ENCODE measurements at regions not wholly inside any gene's neighbourhood (a gene's known extent, or its start where the extent isn't known, plus 50 kb on each side); places are given as distances from the start of the nearest gene placed in this dataset.

DNA sequence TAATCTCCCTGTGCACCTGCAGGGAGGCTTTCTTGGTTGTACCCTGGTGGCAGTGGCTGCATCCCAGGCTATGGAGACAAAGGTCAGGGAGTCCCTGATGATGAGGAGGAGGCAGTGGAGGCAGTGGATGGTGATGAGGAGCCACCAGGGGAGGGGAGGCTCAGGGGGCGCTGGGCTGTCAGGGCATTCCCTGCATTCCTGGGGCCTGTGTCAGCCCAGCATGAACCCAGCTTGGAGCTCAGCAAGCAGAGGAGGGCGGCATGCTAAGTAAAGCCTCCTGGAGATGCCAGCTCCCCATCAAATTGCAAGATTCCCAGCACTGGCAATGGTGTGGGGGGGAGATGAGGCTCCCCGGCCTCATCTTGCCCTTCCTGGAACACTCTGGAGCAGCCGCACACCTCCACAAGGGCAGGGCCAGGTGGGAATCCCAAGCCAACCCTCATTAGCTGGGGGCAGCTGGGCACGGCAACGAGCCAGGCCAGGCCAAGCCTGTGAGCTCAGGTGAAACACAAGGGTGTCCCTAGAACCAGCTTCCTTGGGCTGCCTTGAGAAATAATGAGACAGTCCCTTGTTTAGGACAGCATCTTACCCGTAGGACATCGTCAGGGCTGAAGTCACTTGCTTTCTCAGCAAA, 469.5 kb downstream of the MATN1 start:
- no peak for DNase-seq (ENCODE audit: low read depth in 3 of 3)

DNA sequence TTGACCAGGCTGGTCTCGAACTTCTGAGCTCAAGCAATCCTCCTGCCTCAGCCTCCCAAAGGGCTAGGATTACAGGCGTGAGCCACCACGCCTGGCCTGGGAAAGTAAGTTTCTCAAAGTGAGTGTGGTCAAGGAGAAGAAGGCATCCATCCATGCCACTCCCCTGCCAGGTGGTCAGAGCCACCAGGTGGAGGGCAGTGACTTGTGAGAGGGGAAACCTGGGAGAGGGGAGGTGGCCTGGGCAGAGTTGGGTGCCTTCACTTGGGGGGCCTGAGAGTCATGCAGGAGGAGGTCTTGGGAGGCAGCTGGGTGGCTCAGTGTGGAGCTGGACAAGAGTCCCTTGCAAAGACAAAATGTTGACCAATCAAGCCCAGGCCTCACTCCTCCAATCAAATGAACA, 470.0 kb downstream of the MATN1 start:
- no peak for DNase-seq (ENCODE audit: low read depth in 3 of 3)

DNA sequence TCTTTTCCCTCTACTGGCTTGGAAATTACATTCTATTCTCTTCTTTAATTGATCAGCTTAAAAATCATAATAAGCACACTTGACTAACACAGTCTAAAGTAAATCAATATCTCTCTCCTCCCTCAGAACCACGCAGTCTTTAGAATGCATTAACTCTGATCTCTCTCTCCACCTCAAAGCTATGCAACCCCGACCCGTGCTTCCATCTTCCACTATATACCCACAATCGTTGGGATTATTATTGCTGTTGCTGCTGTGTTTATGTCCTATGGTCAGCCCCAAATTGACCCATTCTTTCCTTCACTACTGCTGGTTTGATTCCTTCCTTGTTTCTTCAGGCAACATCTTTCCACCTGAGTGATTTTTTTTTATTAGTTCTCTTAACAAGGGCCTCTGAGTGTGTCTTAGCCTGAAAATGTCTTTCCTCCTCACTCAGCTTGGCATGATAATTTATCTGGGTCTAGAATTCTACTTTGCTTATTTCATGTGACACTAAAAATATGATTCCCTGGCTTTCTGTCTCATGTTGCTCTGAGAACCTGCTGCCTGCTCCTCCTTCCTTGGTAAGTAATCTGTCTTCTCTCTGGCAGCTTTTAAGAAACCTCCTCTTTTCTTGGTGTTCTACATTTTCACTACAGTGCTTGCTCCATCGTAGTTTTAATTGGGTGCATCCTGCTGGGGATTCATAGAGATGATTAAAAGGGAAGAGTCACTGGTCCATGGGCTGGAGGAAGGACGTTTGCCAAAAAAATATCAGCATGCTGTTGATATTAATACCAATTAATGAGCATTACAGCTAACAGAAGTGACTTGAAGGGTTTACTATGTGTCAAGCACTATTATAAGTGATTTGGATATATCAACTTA, 472.2 kb downstream of the MATN1 start:
- DNase-seq (ENCODE audit: low read depth in 3 of 3), result no peak

DNA sequence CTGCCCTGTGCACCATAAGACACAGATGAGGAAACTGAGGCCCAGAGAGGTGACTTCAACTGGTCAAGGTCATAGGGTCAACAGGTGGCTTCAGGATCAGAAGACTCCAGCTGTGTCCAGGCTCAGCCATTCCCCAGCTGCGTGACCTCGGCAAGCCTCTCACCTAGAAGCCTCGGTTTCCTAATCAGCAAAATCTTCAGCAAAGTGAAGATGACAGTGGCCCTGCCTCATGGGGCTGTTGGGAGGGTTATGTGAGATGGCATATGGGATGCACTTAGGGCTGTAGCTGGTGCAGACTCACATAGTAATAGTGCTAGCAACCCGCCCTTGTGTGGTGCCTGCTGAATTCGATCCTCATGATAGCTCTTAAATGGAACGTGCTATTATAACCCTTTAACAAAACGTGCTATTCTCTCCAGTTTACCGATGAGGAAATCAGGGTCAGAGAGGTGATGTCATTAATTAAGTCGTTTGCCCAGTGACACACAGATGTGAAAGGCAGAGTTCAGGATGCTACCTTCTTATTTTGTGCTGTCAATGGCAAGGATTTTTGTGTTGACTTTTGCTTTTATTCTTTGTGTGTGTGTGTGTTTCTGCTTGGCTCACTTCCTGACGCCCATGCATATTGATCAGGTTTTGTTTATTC, 472.9 kb downstream of the MATN1 start:
- DNase-seq (ENCODE audit: low read depth in 3 of 3), result no peak

DNA sequence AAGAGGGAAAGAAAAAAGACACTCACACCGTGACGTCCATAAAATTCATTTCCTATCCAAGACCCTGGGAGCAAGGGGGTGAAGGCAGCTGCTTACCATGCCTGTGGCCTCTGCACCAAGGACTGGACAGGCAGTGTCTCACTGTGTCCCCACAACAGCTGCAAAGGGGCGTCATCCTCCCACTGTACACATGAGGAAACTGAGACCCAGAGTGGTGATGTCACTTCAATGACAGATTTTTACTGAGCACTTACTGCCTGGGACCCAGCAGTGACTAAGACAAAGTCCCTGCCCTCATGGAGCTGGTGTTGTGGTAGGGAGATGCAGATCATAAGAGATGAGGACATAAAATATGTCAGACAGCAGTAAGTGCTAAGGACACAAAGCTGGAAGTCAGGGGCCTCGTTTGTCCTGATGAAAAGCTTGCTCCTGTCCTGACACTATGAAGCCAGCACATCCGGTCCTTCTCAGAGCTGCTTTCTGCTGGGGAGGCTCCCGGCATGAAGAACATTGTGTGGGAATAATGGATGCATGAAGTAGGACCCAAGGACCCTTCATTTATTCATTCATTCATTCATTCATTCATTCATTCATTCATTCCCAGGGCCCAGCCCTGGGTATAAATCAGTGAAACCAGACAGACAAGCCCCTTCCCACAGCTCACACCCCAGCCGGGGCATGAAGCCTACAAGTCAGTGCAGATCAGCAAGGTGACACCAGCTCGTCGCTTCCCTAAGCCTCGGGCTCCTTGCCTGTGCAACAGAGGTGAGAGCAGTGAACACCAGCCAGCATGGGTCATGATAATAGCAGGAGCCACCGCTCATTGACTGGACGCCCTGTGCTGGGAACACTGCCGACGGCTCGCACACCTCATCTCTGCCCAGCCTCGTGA, 473.7 kb downstream of the MATN1 start:
- no peak for DNase-seq (ENCODE audit: low read depth in 3 of 3)

DNA sequence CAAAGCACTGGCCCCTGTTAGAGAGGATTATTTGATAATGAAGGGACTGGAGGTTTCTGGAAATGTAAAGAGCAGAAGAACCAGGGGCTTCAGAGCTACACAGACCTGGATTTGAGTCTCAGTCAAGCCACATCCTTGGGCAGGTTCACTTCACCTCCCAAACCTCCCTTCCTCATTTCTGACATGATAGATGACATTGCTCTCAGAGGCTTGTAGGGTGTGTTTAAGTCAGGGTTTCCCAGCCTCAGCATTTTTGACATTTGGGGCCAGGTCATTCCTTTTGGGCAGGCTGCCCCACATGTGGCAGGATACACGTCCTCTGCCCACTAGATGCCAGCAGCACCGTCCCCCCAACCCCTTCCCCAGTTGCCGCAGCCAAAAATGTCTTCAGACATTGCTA, 474.6 kb downstream of the MATN1 start:
- DNase-seq (ENCODE audit: low read depth in 3 of 3), result no peak

DNA sequence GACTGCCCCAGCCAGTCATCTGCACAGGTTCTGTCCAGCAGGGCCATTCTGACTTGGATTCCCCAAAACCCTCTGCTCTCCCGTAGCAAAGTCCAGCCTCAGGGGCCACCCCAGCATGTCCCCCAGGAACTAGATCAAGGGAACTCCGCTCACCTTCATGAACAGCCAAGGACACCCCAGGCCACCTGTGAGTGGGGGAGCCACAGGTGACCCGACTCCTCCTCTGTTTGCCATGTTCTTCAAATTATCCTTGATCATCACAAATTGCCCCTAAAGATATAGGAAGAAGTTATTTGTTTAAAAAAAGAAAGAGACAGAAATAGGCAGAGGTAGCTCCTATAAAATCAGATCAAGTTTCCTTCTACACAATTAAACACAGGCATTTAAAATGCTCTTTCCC, 475.0 kb downstream of the MATN1 start:
- no peak for DNase-seq (ENCODE audit: low read depth in 3 of 3)

DNA sequence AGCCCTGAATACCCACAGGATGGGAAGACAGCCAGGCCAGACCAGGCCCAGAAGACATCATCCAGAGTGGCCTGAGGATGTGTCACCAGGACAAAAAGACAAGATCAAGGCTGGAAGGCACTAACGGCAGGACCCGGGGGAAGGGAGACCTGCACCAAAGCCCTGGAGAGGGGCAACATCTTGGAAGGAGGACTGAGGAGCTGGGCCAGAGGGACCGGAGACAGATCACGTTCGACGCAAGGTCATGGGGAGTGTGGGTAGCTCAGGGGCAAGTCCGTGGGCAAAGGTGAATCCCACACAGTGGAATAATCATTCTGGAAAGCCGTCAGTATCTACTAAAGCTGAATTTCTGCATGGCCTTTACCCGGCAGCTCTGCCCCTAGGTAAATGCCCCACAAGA, 478.6 kb downstream of the MATN1 start:
- DNase-seq (ENCODE audit: low read depth in 3 of 3), result no peak

DNA sequence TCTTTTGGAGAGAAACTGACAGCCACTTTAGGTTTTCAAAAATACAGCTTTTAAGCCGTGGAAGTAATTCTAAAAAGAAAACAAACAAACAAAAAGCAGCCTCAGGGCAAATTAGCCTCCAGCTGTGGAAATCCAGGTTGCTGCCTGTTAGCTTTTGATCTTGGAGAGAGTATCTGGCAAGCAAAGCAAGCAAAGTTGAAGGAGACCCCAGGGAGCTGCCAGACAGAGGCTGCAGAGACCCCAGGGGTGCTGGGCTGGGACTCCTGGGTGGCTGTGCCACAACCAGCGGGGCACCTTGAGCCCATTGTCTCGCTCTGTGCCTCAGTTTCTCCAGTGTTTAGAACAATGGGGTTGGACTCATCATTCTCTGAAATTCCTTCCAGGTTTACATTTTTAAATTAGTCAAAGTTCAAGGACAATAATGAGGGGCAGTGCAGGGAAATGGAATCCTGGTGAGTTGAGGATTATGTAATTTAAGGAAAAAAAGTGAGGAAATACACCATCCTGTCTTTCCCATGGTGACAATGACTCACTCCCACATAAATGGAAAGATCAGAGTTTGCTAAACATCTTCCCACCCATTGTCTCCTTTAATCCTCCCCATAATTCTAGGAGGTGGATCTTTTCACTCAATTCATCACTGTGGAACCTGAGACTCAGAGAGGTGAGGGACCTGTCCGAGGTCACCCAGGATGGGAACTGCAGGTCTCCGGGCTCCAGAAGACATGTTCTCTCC, 480.5 kb downstream of the MATN1 start:
- no peak for DNase-seq (ENCODE audit: low read depth in 3 of 3)

DNA sequence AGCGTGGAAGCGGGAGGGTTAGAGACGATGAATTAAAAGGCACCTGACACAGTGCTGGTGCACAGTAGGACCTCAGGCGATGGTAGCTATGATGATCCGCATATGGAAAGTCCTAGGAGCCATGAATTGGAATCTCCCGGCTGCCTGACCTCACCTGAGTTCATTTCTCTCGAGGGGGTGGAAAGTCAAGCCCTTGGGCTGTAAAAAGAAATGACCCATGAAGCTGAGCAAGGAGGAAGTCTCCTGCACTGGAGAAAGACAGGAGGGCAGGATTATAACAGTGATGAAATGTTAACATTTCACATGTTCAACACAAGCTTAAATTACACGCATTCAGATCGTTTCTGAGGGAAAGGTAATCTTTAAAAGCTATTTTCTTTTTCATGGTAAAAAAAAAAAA, 481.2 kb downstream of the MATN1 start:
- no peak for DNase-seq (ENCODE audit: low read depth in 3 of 3)

DNA sequence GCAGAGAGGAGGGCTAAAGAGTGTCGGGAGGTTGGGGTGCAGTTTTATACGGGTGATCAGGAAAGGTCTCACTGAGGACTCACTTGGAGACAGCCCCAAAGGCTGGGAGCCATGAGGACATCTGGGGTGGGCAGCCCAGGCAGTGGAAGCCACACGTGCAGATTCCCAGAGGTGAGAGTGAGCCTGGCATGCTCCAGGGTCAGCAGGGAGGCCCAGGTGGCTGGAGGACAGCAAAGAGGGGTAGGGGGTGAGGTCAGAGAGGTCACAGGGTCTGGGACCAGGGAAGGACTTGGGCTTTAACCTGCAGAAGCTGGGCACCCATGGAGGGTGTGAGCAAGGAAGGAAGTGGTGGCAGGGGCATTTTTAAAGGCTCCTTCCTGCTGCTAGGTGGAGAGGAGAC, 481.7 kb downstream of the MATN1 start:
- DNase-seq (ENCODE audit: low read depth in 3 of 3), result no peak

DNA sequence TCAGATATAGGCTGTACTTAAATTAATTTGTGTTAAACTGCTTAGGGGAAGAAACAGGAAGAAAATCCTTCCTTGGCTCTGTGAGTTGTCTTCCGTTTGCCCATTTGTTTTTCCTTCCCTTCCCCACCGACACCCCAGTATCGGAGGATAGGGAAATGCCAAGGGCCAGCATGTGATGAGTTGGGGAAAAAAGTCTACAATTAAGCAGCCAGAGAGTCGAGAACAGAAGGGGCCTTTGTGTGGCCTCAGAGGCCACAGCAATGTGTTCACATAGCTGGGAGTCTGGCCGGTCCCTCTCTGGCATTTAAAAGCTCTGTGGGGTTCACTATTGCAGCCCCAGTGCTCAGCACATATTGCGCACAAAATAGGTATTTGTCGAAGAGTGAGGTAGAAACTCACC, 489.3 kb downstream of the MATN1 start:
- DNase-seq (ENCODE audit: low read depth in 3 of 3), result no peak

DNA sequence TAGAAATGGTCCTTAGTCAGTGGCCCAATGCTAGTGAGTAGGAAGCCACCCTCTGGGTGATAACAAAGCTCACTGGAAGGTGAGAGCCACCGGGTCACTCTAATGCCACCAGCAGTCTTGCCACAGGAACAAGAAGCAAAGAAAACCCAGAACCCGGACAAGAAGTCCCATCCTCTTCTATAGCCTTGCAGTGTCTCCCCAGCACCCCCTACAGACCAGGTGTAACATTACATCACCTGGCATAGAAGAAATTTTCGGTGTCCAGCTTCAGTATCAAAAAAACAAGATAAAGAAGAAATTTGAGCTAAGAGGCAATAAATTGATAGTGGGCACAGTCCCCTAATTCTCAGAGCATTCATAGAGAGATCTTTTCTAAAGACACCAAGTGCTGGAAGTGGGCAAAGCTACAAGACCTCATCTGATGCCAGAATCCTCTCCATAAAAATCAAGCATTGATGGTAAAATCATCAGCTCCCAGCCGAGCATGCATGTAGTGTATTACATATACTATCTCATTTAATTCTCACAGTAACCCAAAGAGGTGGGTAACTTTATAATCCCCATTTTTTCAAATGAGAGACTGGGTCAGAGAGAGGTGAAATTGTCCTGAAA, 491.0 kb downstream of the MATN1 start:
- peak in 1 of 3 donors; percentile 14 for DNase-seq (ENCODE audit: low read depth in 3 of 3)

DNA sequence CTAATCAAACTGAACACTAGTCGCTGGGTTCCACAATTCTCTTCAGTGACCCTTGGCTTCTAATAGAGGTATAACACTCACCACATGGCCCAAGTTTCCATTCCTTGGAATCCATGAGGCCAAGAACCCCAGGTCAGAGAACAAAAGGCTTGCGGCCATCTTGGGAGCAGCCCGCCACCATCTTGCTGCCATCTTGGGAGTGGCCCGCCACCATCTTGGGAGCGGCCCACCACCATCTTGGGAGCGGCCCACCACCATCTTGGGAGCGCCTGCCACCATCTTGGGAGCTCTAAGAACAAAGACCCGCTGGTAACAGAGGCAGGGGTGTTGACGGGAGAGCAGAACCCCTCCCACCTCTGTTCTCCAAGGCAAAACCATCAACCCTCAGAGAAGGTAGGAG, 493.4 kb downstream of the MATN1 start:
- DNase-seq (ENCODE audit: low read depth in 3 of 3), result no peak

DNA sequence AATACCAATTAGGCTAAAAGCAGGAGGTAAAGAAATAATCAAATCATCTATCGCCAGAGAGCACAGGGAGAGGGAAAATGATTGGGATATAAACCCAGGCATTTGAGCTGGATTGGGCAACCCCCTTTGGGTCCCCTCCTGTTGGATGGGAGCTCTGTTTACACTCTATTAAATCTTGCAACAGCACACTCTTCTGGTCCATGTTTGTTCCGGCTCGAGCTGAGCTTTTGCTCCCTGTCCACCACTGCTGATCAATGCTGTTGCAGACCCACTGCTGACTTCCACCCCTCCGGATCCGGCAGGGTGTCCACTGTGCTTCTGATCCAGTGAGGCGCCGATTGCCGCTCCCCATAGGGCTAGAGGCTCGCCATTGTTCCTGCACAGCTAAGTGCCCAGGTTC, 493.8 kb downstream of the MATN1 start:
- DNase-seq (ENCODE audit: low read depth in 3 of 3), result no peak

DNA sequence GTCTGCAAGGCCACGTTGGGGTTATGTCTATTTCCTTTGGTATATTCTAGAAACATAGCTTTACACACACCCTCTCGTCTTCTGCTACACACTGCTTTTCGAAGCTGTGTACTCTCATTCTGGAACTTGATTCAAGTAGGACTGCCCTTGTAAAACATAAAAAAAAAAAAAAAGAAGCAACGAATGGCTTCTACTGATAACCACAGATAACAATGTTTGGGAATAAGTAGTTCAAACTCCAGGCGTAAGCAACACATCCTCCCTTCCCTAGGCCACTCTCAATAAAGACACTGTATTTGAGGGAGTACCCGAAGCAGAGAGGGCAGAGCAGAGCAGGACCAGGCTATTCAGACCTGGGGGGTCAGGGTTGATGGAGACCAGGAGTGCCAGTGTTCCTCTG, 496.7 kb downstream of the MATN1 start:
- no peak for DNase-seq (ENCODE audit: low read depth in 3 of 3)

DNA sequence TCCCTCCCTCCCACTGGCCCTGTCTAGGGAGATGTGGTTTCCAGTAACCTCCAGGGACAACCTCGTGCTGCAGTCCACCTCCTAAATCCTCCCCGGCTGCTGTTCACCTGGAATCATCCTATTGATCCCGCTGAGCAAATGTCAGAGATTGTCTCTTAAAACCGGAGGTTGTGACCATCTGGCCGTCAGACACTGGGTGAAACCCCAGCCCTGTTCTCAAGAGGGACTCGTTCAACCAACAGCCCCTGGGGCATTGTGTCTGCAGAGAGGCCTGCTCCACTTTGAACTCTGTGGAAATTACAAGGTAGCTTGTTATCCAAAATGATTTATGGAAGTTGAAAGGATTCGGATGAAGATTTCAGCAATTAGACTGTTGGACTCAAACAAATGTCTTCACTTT, 498.0 kb downstream of the MATN1 start:
- DNase-seq (ENCODE audit: low read depth in 3 of 3), result no peak

DNA sequence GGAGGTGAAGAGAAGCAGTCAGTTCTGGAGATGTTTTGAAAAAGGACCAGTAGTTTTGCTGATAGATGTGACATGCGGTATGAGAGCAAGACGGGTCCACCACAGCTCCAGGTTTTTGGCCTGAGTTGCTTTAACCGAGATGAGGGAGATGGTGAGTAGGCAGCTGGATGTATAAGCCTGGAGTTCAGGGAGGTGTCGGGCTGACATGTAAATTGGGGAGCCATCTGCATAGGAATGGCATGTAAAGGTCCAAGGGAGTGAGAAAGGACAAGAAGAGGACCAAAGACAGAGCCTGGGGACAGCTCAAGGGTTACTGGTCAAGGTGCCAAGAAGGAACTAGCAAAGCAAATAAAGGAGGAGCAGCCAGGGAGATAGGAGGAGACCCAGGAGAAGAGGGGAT, 503.7 kb downstream of the MATN1 start:
- no peak for DNase-seq (ENCODE audit: low read depth in 3 of 3)

DNA sequence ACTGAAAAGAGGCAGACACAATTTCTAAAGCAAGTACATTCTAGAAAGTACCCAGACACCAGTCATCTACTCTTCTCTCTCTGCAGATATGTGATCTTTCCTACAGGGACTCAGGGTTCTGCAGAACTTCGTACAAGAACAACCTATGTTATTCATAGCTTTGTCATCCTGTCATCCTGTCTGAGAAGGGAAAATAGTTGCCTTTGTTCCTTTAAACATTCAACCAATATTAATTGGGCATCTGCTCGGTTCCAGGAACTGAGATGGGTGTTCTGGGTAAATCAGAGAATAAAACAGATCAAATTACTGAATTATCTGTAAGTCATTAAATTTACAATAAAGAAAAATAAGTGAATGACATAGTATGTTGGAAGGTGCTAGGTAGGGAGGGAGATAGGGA, 504.9 kb downstream of the MATN1 start:
- DNase-seq (ENCODE audit: low read depth in 3 of 3), result no peak

DNA sequence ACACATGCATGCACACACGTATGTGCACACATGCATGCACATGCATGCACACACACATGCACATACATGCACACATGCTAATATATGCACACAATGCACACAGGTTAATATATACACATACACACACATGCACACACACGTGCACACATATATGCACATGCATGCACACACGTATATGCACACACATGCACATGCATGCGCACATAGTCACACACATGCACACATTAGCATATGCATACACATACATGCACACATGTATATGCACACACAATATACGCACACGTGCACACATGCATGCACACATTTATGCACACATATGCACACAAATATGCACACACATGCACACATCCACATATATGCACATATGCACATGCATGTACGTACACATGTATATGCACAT, 506.8 kb downstream of the MATN1 start:
- no peak for DNase-seq (ENCODE audit: low read depth in 3 of 3)

DNA sequence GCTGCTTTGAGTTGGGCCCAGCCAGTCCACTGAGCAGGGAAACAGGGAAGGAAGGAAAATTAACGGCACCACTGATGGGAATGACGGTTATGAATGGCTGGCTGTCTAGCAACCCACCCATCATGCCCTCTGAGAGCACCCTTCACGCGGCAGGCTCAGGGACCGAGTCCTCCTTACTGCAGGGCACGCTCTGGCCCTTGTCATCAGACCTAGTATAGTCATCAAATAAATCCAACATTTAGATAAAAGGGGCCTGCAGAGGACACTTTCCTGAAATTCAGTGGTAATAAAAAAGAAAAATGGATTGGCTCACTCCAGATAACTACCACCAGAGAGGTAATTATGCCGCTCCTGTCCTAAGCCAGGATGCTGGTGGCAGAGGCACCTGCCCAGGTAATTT, 509.4 kb downstream of the MATN1 start:
- no peak for DNase-seq (ENCODE audit: low read depth in 3 of 3)

Measured in stimulated activated CD4-positive, alpha-beta T cell treated with anti-CD3 and anti-CD28 coated beads, TNF-alpha, amount 100 ng/mL, for 48 hours (primary cell).